NCI-H2107 treated with DMSO at 0.1 percent for 48 hours (cell line): ENCODE measurements at regions not wholly inside any gene's neighbourhood (a gene's known extent, or its start where the extent isn't known, plus 50 kb on each side); places are given as distances from the start of the nearest gene placed in this dataset.

ENCODE experiments used
- DNase-seq: peaks from one replicate; lab custom pipeline; 2025; ENCODE audit not compliant: unreplicated experiment; lab: John Stamatoyannopoulos, UW

- no peak for DNase-seq
Measured at GRCh38 chr19:28520998-28521568, 691.9 kb downstream of the UQCRFS1 start.

GRCh38 chr19:28519952-28520861 lies 692.7 kb downstream of the UQCRFS1 start:
- no peak for DNase-seq

- DNase-seq: no peak
Measured at GRCh38 chr19:28519218-28519779, 693.7 kb downstream of the UQCRFS1 start.

GRCh38 chr19:28516415-28516872 lies 696.5 kb downstream of the UQCRFS1 start:
- DNase-seq: no peak

GRCh38 chr19:28514166-28514565 lies 698.8 kb downstream of the UQCRFS1 start:
- DNase-seq: no peak

GRCh38 chr19:28511655-28512054 lies 701.3 kb downstream of the UQCRFS1 start:
- no peak for DNase-seq

- no peak for DNase-seq
Measured at GRCh38 chr19:28509079-28509895, 703.7 kb downstream of the UQCRFS1 start.

GRCh38 chr19:28508666-28509065 lies 704.3 kb downstream of the UQCRFS1 start:
- DNase-seq: no peak

GRCh38 chr19:28505933-28506332 lies 707.0 kb downstream of the UQCRFS1 start:
- no peak for DNase-seq

GRCh38 chr19:28505134-28505533 lies 707.8 kb downstream of the UQCRFS1 start:
- DNase-seq: no peak

GRCh38 chr19:28504727-28505126 lies 708.2 kb downstream of the UQCRFS1 start:
- no peak for DNase-seq

GRCh38 chr19:28504139-28504538 lies 708.8 kb downstream of the UQCRFS1 start:
- no peak for DNase-seq

GRCh38 chr19:28502879-28503734 lies 709.8 kb downstream of the UQCRFS1 start:
- no peak for DNase-seq

- no peak for DNase-seq
Measured at GRCh38 chr19:28501976-28502375, 711.0 kb downstream of the UQCRFS1 start.

- no peak for DNase-seq
Measured at GRCh38 chr19:28500982-28501630, 711.8 kb downstream of the UQCRFS1 start.

GRCh38 chr19:28500296-28500695 lies 712.7 kb downstream of the UQCRFS1 start:
- DNase-seq: no peak

GRCh38 chr19:28498404-28498976 lies 714.5 kb downstream of the UQCRFS1 start:
- DNase-seq: no peak

GRCh38 chr19:28497887-28498286 lies 715.1 kb downstream of the UQCRFS1 start:
- no peak for DNase-seq

- no peak for DNase-seq
Measured at GRCh38 chr19:28497137-28497536, 715.8 kb downstream of the UQCRFS1 start.
